ENCODE measurements at regions not wholly inside any gene's neighbourhood (a gene's known extent, or its start where the extent isn't known, plus 50 kb on each side); places are given as distances from the start of the nearest gene placed in this dataset.

DNA sequence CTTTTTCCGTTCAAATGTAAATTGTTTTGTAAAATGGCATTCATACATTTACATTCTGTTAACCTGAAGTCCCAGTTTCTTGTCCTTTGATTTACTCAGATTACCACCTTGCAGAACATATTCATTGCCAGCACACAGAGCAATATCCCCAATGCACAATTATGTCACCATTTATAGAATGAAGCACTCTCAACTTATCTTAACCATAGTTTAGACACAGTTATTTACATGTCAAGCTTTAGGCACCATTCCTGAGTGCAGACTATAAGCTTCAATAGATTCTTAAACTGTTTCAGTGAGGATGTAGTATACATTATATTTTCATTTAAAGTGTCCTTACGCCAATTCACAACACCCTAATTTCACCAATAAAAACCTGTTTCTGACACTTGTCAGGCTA lies 1977.9 kb downstream of the SUCLG1 start:
- Histone ChIP-seq H3K9me3 (no peaks in the 10 kb centered on the region), H3K36me3 (no peaks in the 10 kb centered on the region), H3K4me1 (no peaks in the 10 kb centered on the region), H3K27me3 (ENCODE audit: low read depth) (no peaks in the 10 kb centered on the region), H3K27ac (no peak overlapping the region), H3K4me3 (no peak overlapping the region)
- intact Hi-C loops (cut with DNase I) = no loop called here
- ATAC-seq = no peak
- no peak for DNase-seq
- TF ChIP-seq, protein P1, sequence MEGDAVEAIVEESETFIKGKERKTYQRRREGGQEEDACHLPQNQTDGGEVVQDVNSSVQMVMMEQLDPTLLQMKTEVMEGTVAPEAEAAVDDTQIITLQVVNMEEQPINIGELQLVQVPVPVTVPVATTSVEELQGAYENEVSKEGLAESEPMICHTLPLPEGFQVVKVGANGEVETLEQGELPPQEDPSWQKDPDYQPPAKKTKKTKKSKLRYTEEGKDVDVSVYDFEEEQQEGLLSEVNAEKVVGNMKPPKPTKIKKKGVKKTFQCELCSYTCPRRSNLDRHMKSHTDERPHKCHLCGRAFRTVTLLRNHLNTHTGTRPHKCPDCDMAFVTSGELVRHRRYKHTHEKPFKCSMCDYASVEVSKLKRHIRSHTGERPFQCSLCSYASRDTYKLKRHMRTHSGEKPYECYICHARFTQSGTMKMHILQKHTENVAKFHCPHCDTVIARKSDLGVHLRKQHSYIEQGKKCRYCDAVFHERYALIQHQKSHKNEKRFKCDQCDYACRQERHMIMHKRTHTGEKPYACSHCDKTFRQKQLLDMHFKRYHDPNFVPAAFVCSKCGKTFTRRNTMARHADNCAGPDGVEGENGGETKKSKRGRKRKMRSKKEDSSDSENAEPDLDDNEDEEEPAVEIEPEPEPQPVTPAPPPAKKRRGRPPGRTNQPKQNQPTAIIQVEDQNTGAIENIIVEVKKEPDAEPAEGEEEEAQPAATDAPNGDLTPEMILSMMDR (IDR thresholded peaks at IDR 0.05) = no peak

DNA sequence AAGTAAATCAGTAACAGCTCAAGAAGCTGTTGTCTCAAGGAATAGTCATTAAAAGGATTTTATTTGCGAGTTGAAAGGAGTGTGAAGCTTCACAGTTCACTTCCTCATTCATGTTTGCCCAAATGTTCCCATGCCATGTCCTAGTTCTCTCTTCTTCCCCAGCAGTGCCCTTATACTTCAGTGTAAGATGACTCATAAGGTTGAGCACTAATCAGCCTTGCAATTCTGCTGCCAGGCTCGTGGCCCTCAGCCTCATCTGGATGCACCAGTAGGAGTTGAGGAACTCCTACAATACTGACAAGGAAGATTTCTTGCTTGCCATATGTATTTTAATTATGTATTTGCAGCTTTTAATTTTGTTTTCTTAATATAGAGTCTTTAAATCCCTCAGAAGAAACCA lies 1980.4 kb downstream of the SUCLG1 start:
- Histone ChIP-seq H3K4me3 (no peak overlapping the region), H3K27ac (no peak overlapping the region), H3K4me1 (no peaks in the 10 kb centered on the region), H3K27me3 (ENCODE audit: low read depth) (no peaks in the 10 kb centered on the region), H3K36me3 (no peaks in the 10 kb centered on the region), H3K9me3 (no peaks in the 10 kb centered on the region)
- ATAC-seq (no peak), DNase-seq (no peak)
- intact Hi-C loops (cut with DNase I) = no loop called here
- TF ChIP-seq, protein P1 (IDR thresholded peaks at IDR 0.05) = no peak

DNA sequence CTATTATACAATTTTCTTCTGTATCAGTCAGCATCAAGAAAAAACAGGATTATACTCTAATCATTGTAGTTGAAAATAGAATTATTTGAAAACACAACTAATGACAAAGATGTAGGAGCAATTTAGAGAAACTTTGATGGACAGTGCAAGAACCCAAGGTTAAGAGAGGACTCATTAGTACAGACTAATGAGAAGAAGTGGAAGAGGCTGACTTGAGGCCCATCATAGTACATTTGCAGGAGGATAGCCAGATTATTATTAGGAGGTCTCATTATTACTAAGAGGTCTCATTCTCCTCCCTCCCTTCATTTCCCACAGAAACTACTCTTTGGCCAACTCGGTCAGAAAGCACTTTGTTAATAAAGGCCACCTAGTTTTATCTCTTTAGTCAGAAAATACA lies 1983.0 kb downstream of the SUCLG1 start:
- no peaks in the 10 kb centered on the region for H3K27me3 ChIP-seq (ENCODE audit: low read depth)
- H3K27ac ChIP-seq = no peak overlapping the region
- intact Hi-C loops (cut with DNase I) = no loop called here
- no peaks in the 10 kb centered on the region for H3K9me3 ChIP-seq
- no peaks in the 10 kb centered on the region for H3K36me3 ChIP-seq
- H3K4me3 ChIP-seq = no peak overlapping the region
- TF ChIP-seq, protein P1 (IDR thresholded peaks at IDR 0.05) = no peak
- H3K4me1 ChIP-seq = no peaks in the 10 kb centered on the region
- DNase-seq (no peak), ATAC-seq (no peak)

DNA sequence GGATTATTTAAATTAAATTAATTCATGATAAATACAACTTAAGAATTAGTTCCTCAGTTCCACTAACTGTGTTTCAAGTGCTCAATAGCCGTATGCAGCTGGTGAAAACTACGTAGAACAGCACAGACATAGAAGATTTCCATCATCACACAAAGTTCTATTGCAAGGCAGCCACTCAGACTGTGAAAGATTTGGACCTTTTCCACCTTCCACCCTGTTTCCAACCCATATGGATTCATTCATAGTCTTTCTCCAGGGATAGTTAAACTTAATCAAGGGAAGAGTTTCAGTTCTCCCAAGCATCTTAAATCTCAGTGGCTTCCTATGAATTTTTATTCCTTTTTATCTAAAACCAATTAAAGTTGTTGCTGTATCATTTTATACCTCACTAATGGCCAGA lies 2030.8 kb downstream of the SUCLG1 start:
- no peak overlapping the region for H3K27ac ChIP-seq
- no peaks in the 10 kb centered on the region for H3K27me3 ChIP-seq (ENCODE audit: low read depth)
- H3K36me3 ChIP-seq = no peaks in the 10 kb centered on the region
- TF ChIP-seq, protein P1 (IDR thresholded peaks at IDR 0.05) = no peak
- intact Hi-C loops (cut with DNase I) = no loop called here
- no peak for DNase-seq
- ATAC-seq = no peak
- no peaks in the 10 kb centered on the region for H3K4me1 ChIP-seq
- no peaks in the 10 kb centered on the region for H3K9me3 ChIP-seq
- H3K4me3 ChIP-seq = no peak overlapping the region

DNA sequence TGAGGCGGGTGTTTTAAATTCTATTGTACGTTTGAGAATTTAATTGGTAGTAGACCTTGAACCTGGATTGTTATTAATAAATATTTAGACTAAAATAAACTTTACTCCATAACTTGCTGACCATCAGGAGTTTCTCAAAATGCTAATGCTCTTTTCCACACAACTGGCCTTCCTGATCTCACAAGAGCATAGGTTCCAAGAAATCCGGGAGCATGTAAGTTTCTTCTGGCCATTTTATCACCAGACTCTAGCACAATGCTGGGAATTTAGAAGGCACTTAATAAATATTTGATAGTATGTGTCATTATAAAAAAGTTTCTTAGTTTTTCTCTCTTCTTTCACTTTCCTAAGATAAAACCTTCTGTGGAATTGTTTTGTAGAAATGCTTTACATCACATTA lies 2047.1 kb downstream of the SUCLG1 start:
- Histone ChIP-seq H3K9me3 (no peaks in the 10 kb centered on the region), H3K27ac (no peak overlapping the region), H3K4me3 (no peak overlapping the region), H3K27me3 (ENCODE audit: low read depth) (no peaks in the 10 kb centered on the region), H3K36me3 (no peaks in the 10 kb centered on the region), H3K4me1 (no peaks in the 10 kb centered on the region)
- DNase-seq = no peak
- no peak for ATAC-seq
- intact Hi-C loops (cut with DNase I) = no loop called here
- TF ChIP-seq, protein P1 (IDR thresholded peaks at IDR 0.05) = no peak

DNA sequence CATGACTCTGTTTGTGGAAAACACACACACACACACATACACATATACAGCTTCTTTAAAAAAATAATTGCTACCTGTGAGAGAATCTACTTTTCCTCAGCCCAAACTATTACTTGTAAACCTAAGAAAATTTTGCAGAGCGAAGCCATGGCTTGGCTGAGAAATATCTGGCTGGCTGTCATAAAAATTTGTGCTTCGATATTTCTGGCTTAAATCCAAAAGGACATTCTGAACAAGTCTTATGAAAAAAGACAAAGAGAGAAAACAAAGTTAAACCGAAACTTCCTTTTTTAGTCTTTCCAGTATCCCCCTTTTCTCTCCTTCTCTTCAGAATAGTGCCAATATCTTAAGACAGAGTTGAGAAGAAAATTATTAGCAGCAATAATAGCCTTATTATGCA lies 2048.0 kb downstream of the SUCLG1 start:
- H3K27ac ChIP-seq = no peak overlapping the region
- no peak for DNase-seq
- H3K36me3 ChIP-seq = no peaks in the 10 kb centered on the region
- no peak overlapping the region for H3K4me3 ChIP-seq
- H3K4me1 ChIP-seq = no peaks in the 10 kb centered on the region
- H3K9me3 ChIP-seq = no peaks in the 10 kb centered on the region
- no peaks in the 10 kb centered on the region for H3K27me3 ChIP-seq (ENCODE audit: low read depth)
- no peak for ATAC-seq
- intact Hi-C loops (cut with DNase I) = no loop called here
- TF ChIP-seq, protein P1 (IDR thresholded peaks at IDR 0.05) = no peak
